ELR (cell line): ENCODE measurements at regions not wholly inside any gene's neighbourhood (a gene's known extent, or its start where the extent isn't known, plus 50 kb on each side); places are given as distances from the start of the nearest gene placed in this dataset.

Experiments used
- DNase-seq: peaks from one replicate; pipeline ENCODE4 v3.0.0-alpha.2; 2015; ENCODE audit warnings: low read depth

DNA sequence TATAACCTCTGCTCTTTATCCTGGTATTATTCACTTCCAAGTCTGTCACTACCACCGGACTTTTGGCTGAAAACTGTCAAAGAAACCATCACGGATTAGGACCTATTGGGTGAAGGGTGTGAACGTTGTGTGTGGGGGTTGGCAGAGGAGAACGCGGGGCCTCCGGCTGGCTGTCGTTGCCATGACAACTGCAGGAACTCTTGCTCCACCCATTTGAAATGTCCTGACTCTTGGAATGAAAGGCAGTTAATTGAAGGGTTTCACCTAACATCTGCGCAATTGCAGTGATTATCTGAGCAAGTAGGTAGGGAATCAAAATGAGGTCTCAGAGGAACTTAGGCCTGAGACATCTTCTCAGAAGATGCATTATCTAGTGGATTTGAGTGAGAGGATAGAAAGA lies 60.9 kb upstream of the CLMP start:
- no peak for DNase-seq

DNA sequence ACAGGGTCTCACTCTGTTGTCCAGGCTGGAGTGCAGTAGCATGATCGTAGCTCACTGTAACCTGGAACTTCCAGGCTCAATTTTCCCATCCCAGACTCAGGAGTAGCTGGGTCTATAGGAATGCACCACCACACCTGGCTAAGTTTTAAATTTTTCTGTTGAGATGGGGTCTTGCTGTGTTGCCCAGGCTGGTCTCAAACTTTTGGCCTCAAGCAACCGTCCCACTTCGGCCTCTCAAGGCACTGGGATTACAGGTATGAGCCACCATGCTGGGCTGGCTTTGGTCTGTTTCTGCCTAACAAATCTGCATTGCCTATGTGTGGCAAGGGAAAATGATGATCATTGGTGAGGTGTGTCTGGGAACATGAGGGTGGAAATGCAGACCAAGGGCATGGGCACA lies 59.3 kb upstream of the CLMP start:
- no peak for DNase-seq

DNA sequence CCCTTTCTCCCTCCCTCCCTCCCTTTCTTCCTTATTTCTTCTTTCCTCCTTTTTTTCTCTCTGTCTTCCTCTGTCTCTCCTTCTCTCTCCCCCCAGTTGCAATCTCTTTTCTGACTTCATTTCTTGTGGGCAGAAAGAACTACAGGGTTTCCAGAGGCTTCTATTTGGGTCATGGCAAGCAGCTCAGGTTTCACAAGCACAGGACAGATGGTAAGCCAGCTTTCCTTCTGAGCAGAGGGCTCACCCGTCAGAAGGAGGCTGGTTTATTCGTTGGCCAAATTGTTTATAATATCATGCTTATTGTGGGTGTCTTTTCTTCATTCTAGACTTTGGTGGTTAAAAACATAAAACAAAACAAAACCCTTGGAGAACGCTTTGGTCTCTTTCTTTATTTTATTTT lies 58.9 kb upstream of the CLMP start:
- DNase-seq: no peak

DNA sequence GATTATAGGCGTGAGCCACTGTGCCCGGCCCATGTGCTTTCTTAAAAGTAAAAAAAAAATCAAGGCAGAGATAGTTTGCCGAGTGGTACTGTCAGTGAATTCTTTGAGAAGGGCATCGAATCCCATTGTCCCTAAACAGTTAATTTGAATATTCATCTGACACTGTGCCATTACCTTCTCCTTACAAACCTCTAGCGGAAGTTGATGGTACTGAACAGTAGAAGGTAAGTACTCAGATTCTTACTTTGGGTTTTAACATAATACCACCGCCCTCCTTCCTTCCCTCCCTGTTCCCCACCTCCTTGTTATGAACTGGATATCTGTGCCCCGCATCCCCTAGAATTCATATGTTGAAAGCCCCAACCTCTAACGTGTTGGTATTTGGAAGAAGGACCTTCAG lies 58.2 kb upstream of the CLMP start:
- no peak for DNase-seq

DNA sequence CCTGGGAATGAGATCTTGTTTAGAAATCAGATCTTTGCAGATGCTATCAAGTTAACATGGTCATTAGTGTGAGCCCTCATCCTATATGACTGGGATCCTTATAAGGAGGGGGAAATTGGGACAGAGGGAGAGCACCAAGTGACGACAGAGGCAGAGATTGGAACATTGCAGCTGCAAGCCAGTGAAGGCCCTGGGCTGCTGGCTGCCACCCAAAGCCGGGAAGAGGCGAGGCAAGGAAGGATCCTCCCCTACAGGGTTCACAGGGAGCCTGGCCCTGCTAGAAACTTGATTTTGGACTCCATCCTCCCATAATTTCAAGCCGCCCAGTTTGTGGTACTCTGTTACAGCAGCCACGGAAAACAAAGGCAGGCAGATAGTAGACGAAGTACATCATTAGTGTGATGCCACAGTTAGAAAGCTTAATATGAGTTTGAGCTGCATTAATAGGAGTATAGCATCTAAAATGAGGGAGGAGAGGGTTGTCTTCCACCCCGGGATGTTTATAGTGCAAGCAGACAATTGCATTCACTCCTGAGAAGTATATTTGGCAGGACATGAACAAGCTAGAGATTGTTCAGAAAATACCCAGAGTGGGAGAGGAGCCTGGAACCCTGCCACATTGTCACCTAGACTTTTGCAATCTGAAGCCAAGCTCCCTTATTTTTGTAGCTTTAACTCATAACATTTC lies 56.8 kb upstream of the CLMP start:
- DNase-seq: no peak

DNA sequence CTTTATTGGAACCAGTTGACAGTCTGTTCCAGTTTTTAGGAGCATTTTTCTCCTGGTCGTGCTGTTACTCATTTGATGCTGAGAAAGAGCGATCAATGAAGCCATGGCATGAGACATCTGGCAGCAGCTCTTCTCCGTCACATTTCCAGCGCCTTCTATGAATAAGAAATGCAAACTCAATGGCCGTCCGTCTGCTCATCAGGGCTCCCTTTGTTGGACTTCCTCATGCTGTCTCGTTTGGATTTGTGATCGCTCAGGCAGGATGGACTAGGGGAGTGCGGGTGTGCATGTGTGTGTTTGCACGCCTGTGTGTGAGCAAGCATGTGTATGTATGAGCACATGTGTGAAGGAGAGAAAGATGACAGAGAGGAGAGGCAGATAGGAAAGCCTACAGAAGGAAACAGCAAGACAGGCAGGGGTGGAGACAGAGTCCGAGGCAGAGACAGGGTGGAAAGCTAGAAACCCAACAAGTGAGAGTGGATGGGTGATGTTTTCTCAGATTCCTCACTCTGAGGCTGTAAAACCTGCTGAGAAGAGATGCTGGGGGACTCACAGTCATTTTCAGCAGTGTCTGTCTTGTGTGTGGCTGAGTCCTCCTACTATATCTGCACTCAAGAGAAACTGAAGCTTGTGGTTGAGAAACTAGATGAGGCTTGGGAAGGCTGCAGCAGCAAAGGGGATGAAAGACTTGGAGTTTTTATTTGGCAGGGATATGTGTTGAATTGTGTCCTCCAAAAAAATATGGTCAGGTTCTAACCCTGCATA lies 56.0 kb upstream of the CLMP start:
- DNase-seq: no peak

DNA sequence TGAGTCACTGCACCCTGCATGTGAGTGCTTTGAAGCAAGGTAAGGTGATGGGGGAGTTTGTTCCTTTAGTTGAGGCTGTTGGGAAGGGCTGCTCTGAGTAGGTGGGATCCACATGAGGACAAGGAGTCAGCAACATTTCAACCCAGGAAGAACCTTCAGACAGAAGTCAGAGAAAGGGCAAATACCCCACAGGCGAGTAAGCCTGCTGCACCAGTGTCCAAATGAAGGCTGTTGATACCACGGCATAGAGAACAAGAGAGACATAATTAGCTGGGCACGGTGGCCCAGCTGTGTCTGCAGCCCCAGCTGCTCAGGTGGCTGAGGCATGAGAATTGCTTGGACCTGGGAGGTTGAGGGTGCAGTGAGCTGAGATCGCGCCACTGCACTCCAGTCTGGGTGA lies 54.3 kb upstream of the CLMP start:
- DNase-seq: peak; percentile 58

DNA sequence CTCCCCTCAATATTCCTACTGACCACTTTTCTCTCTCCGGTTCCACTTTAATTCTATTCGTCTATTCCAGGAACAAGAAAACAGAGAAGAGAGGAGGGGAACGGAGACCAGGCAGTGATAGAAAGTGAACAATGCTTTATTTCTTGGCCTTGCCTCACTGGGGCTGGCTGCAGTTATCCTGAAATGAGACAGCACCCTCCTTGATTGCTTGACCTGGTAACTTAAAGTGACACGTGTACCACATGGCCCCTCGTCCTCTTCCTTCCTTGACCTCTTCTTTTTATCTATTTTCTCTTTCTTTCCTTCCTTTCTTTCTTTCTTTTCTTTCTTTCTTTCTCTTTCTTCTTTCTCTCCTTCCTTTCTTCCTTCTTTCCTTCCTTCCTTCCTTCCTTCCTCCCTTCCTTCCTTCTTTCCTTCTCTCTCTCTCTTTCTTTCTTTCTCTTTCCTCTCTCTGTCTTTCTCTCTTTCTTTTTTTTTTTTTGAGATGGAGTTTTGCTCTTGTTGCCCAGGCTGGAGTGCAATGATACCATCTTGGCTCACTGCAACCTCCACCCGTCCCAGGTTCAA lies 52.8 kb upstream of the CLMP start:
- DNase-seq: no peak

DNA sequence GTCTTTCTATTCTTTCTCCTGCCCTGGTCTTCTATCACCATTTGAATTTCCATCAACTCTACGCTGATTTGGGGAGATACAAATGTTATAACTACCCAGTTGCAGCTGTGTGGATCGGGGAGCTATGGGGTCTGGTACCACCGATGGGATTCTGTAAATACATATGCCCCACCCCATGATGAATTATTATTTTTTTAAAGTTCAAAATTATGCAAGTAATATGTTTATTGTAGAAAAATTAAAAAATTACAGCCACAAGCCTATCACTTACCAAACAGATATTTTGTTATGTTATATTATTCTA lies 52.4 kb upstream of the CLMP start:
- no peak for DNase-seq

DNA sequence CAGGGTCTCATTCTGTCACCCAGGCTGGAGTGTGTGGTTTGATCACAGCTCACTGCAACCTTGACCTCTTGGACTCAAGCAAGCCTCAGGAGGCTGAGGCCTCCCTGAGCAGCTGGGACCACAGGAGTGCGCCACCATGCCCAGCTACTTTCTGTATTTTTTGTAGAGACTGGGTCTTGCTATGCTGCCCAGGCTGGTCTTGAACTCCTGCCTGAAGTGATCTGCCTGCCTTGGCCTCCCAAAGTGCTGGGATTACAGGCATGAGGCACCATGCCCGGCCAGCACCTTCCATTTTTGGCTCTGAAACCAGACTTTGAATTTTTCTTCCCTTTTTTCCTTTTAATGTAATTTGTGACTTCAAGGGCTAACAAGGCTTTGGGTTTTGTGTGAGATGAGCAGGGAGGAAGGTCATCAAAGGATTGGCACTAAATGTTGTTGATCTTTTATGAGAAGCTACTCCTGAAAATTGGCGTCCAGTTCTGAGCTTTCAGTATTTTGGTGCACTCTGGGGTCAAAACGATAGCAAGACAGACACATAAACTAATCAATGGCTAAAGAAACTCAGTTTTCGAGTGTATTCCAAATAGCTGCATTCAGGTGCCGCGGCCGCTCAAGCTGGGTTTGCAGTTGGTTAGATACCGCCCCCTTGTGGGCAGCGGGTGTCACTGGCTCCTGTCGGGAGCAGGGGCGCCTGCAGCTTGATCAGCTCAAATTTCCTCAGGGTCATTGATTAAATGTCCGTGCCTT lies 51.9 kb upstream of the CLMP start:
- DNase-seq: peak; percentile 84

DNA sequence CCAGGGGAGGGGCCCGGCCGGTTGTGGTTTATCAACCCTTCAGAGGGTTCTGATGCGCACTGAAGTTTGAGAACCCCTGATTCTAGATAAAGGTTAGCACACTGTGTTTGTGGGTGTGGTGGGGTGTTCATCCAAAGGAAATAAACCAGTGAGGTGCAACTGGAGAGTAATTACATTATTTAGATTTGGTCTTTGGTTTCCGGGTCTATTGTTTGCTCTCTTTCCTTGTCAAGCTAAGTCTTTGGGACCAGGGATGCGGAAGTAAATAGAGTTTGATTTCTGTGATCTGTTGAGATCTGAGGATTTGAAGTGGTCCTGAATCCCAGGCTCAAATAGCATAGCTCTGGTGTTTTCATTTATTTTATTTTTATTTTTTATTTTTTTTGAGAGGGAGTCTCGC lies 50.5 kb upstream of the CLMP start:
- no peak for DNase-seq
